Suprapubic skin (tissue), 4 donors: ENCODE measurements at regions not wholly inside any gene's neighbourhood (a gene's known extent, or its start where the extent isn't known, plus 50 kb on each side); places are given as distances from the start of the nearest gene placed in this dataset.

Experiments
- POLR2A ChIP-seq, 2 donors: fragments of 450-650 bp; IDR thresholded peaks; one replicate each; pipeline ENCODE4 v1.6.1; 2017; ENCODE audit warnings: antibody characterized with exemption in 2 of 2, mild to moderate bottlenecking in 2 of 2, moderate library complexity in 2 of 2
- POLR2AphosphoS5 ChIP-seq, 3 donors: sonication (generic); formaldehyde crosslinking; IDR thresholded peaks; one replicate each; pipeline ENCODE4 v1.6.1; 2017; ENCODE audit warnings: antibody characterized with exemption in 3 of 3
- TF ChIP-seq, protein P1 (sequence below), 2 donors: fragments of 200-600 bp in 1 of 2; fragments of 450-650 bp in 1 of 2; sonication (generic) in 1 of 2; IDR thresholded peaks; one replicate each; pipeline ENCODE4 v1.5.1; 2016 to 2019; ENCODE audit warnings: antibody characterized with exemption in 2 of 2, mild to moderate bottlenecking in 1 of 2, moderate library complexity in 1 of 2

DNA sequence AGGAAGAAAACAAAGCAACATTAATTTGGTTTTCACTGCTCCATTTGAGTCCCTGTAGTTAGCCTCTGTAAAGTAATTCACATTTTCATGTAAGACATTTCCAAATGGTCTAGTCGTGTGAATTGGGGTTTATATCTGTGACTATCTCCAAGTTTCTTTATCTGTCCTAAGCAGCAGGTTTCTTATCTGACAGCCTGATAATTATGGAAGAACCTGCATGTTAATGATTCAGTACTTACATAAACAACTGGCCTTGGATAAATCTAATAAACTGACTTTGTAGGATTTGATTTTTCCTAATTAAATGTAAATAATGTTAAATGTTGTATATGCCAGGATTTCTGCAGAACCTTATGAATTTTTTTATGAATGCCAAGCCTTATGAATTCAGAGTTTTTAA lies 964.9 kb downstream of the NR2F1-AS1 start:
- TF ChIP-seq, protein P1, sequence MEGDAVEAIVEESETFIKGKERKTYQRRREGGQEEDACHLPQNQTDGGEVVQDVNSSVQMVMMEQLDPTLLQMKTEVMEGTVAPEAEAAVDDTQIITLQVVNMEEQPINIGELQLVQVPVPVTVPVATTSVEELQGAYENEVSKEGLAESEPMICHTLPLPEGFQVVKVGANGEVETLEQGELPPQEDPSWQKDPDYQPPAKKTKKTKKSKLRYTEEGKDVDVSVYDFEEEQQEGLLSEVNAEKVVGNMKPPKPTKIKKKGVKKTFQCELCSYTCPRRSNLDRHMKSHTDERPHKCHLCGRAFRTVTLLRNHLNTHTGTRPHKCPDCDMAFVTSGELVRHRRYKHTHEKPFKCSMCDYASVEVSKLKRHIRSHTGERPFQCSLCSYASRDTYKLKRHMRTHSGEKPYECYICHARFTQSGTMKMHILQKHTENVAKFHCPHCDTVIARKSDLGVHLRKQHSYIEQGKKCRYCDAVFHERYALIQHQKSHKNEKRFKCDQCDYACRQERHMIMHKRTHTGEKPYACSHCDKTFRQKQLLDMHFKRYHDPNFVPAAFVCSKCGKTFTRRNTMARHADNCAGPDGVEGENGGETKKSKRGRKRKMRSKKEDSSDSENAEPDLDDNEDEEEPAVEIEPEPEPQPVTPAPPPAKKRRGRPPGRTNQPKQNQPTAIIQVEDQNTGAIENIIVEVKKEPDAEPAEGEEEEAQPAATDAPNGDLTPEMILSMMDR (IDR thresholded peaks at IDR 0.05) = no peak
- no peak for TF ChIP-seq POLR2AphosphoS5 (IDR thresholded peaks at IDR 0.05)
- TF ChIP-seq POLR2A (IDR thresholded peaks at IDR 0.05) = no peak
